K562 (cell line): ENCODE measurements at regions not wholly inside any gene's neighbourhood (a gene's known extent, or its start where the extent isn't known, plus 50 kb on each side); places are given as distances from the start of the nearest gene placed in this dataset.

Experiments used
- ATAC-seq: fragments of 200-7000 bp; cut with Tn5 transposase; 3 replicates; pipeline ENCODE4 v1.9.1; 2020; ENCODE audit warnings: moderate library complexity
- BruUV-seq: library from RNA; stranded (reverse); fragments of 400-500 nt; replicated peaks from 2 replicates; lab custom pipeline; 2021; lab: Mats Ljungman, UMichigan
- CTCF ChIA-PET: fragments of 300-600 bp; formaldehyde crosslinking; extraction: SDS; loops from one replicate; lab custom pipeline; 2021; ENCODE audit warnings: low intra/inter-chr PET ratio; lab: Yijun Ruan, JAX
- POLR2A ChIA-PET: fragments of 300-600, 350-650 bp; sonication (Branson Sonifier 250); formaldehyde crosslinking; extraction: SDS; loops from one replicate; lab custom pipeline; 2021; ENCODE audit warnings: antibody characterized with exemption, inconsistent platforms; lab: Yijun Ruan, JAX
- DNase-seq, 4 experiments: peaks; one replicate each; pipeline versions ENCODE4 v3.0.0 to v3.0.0-alpha.2; 2011 to 2018; ENCODE audit warnings: low spot score in 3 of 4, mixed read lengths in 3 of 4; ENCODE audit errors: extremely low read depth in 1 of 4
- FAIRE-seq: peaks from 2 replicates; lab custom pipeline; 2011; peaks lifted over from hg19 to GRCh38; lab: Jason Lieb, UNC
- H2AFZ ChIP-seq: 2 replicates; pipeline ENCODE4 v1.6.0; 2011; ENCODE audit warnings: low read depth, low read length, control low read depth, inconsistent platforms
- H3K27ac ChIP-seq: fragments of 200-600 bp; 3 replicates; pipeline ENCODE4 v1.8.0; 2011; ENCODE audit warnings: low read depth, mild to moderate bottlenecking, control low read depth, inconsistent platforms, low read length, moderate library complexity, mixed read lengths; ENCODE audit errors: extremely low read depth
- H3K27me3 ChIP-seq, 2 experiments: fragments of 300-600 bp in 1 of 2; 2 replicates in 1 of 2; 3 replicates in 1 of 2; pipeline versions ENCODE4 v1.6.0 to v1.8.0; 2011; ENCODE audit warnings: inconsistent platforms in 2 of 2, low read length in 2 of 2, mild to moderate bottlenecking in 1 of 2, mixed read lengths in 1 of 2, moderate library complexity in 1 of 2; ENCODE audit not compliant: control insufficient read depth in 2 of 2, insufficient read depth in 2 of 2
- H3K36me3 ChIP-seq: fragments of 300-600 bp; 3 replicates; pipeline ENCODE4 v1.8.0; 2011; ENCODE audit warnings: mild to moderate bottlenecking, low read length, inconsistent platforms; ENCODE audit not compliant: control insufficient read depth, insufficient read depth
- H3K4me1 ChIP-seq, 2 experiments: fragments of 200-600 bp in 1 of 2; replicated peaks in 1 of 2; 2 replicates in 1 of 2; 3 replicates in 1 of 2; pipeline versions ENCODE4 v1.5.1 to v1.8.0; 2011; ENCODE audit warnings: inconsistent platforms in 2 of 2, low read length in 2 of 2, mild to moderate bottlenecking in 1 of 2, mixed read lengths in 1 of 2, moderate library complexity in 1 of 2; ENCODE audit not compliant: control insufficient read depth in 2 of 2, insufficient read depth in 2 of 2
- H3K4me2 ChIP-seq: 2 replicates; pipeline ENCODE4 v1.6.1; 2011; ENCODE audit warnings: low read length, control low read depth, inconsistent platforms, mixed read lengths; ENCODE audit not compliant: insufficient read depth
- H3K4me3 ChIP-seq: fragments of 200-600 bp; sonication (generic), shearing (Covaris generic); 2 replicates; pipeline ENCODE4 v1.5.1; 2016; ENCODE audit warnings: control low read depth, inconsistent platforms
- H3K79me2 ChIP-seq: fragments of 200-600 bp; 3 replicates; pipeline ENCODE4 v1.8.0; 2011; ENCODE audit warnings: low read length, inconsistent platforms; ENCODE audit not compliant: control insufficient read depth, insufficient read depth
- H3K9ac ChIP-seq, 2 experiments: 2 replicates each; pipeline versions ENCODE4 v1.6.0 to v1.6.1; 2011; ENCODE audit warnings: low read depth in 2 of 2, low read length in 2 of 2, control low read depth in 1 of 2, inconsistent platforms in 1 of 2, mild to moderate bottlenecking in 1 of 2, mixed read lengths in 1 of 2; ENCODE audit not compliant: insufficient read depth in 1 of 2
- H3K9me1 ChIP-seq: one replicate; pipeline ENCODE4 v1.6.0; 2011; ENCODE audit warnings: inconsistent platforms, mild to moderate bottlenecking, low read length, moderate library complexity; ENCODE audit not compliant: control insufficient read depth, insufficient read depth
- H3K9me3 ChIP-seq: replicated peaks from 2 replicates; pipeline ENCODE4 v1.5.1; 2011; ENCODE audit warnings: low read depth, low read length, inconsistent platforms; ENCODE audit not compliant: control insufficient read depth, insufficient read depth
- H4K20me1 ChIP-seq: replicated peaks from 2 replicates; pipeline ENCODE4 v1.6.1; 2011; ENCODE audit warnings: low read length, inconsistent platforms, mixed read lengths; ENCODE audit not compliant: control insufficient read depth, insufficient read depth
- CEBPB ChIP-seq: fragments of 450-650 bp; IDR thresholded peaks from 2 replicates; pipeline ENCODE4 v1.6.1; 2016; ENCODE audit warnings: missing genetic modification characterization, missing compliant biosample characterization
- CEBPG ChIP-seq, 3 experiments: fragments of 200-800 bp in 1 of 3; sonication (Bioruptor generic) in 1 of 3; sonication (generic) in 1 of 3; formaldehyde crosslinking in 1 of 3; IDR thresholded peaks in 2 of 3; conservative IDR thresholded peaks in 1 of 3; 2 replicates each; pipeline versions ENCODE4 v1.6.1 to v1.8.0; 2016 to 2022; ENCODE audit warnings: missing compliant biosample characterization in 2 of 3, missing genetic modification characterization in 2 of 3, mild to moderate bottlenecking in 1 of 3, missing genetic modification reagents in 1 of 3
- DNMT1 ChIP-seq: fragments of 450-650 bp; IDR thresholded peaks from 2 replicates; pipeline ENCODE4 v1.6.1; 2016; ENCODE audit warnings: antibody characterized with exemption, mild to moderate bottlenecking
- EP300 ChIP-seq: IDR thresholded peaks from 2 replicates; pipeline ENCODE4 v1.6.1; 2012; ENCODE audit warnings: low read length, improper control_type of control experiment
- LARP7 ChIP-seq: fragments of 450-650 bp; IDR thresholded peaks from 2 replicates; pipeline ENCODE4 v1.6.1; 2016
- MECOM ChIP-seq: fragments of 250-450 bp; sonication (Bioruptor Pico); IDR thresholded peaks from 2 replicates; pipeline ENCODE4 v1.8.0; 2022; ENCODE audit warnings: inconsistent platforms
- NCOA2 ChIP-seq, 2 experiments: fragments of 450-650 bp; IDR thresholded peaks; 2 replicates each; pipeline ENCODE4 v1.6.1; 2018; ENCODE audit warnings: mild to moderate bottlenecking in 2 of 2, moderate library complexity in 1 of 2; ENCODE audit not compliant: partially characterized antibody in 2 of 2
- SMARCB1 ChIP-seq: IDR thresholded peaks from 2 replicates; pipeline ENCODE4 v1.6.1; 2011; ENCODE audit warnings: improper control_type of control experiment, low read depth; ENCODE audit not compliant: insufficient read length
- SMARCC2 ChIP-seq: fragments of 450-650 bp; IDR thresholded peaks from 2 replicates; pipeline ENCODE4 v1.6.1; 2017; ENCODE audit warnings: antibody characterized with exemption, moderate library complexity, mild to moderate bottlenecking, low read depth
- WGBS: fragments of 100-300 bp; shearing (Covaris generic); methylation state at CpG from one replicate; pipeline ENCODE4 v1.1.6; 2016; ENCODE audit warnings: low coverage, mixed read lengths; ENCODE audit not compliant: insufficient coverage; ENCODE audit errors: missing lambda C conversion rate; 5-methylcytosine and 5-hydroxymethylcytosine counted together
- in situ Hi-C: fragments of 300-500 bp; cut with MboI; formaldehyde crosslinking; loops from 4 replicates; pipeline ENCODE4 v1.15.0; 2018; ENCODE audit warnings: inconsistent platforms, mixed read lengths
- intact Hi-C: fragments of 100-400 bp; cut with micrococcal nuclease; formaldehyde crosslinking; loops from 2 replicates; pipeline ENCODE4 v1.14.2; 2022
- TF ChIP-seq, protein P1 (sequence below): fragments of 450-650 bp; conservative IDR thresholded peaks from 2 replicates; pipeline ENCODE4 v1.6.1; 2016; ENCODE audit warnings: missing genetic modification characterization, low read depth, mild to moderate bottlenecking, missing compliant biosample characterization, moderate library complexity
- TF ChIP-seq, protein P2 (sequence below): conservative IDR thresholded peaks from 2 replicates; pipeline ENCODE4 v1.6.1; 2011; ENCODE audit warnings: low read depth, mild to moderate bottlenecking, low read length; ENCODE audit not compliant: control insufficient read depth
- TF ChIP-seq, protein P3 (sequence below), 2 experiments: IDR thresholded peaks; 2 replicates each; pipeline ENCODE4 v1.6.1; 2011; ENCODE audit warnings: borderline replicate concordance in 1 of 2, control low read depth in 1 of 2, low read depth in 1 of 2, low read length in 1 of 2, mild to moderate bottlenecking in 1 of 2, mixed read lengths in 1 of 2, moderate library complexity in 1 of 2; ENCODE audit not compliant: insufficient read depth in 1 of 2, insufficient read length in 1 of 2, poor library complexity in 1 of 2, severe bottlenecking in 1 of 2; ENCODE audit errors: extremely low read depth in 1 of 2

DNA sequence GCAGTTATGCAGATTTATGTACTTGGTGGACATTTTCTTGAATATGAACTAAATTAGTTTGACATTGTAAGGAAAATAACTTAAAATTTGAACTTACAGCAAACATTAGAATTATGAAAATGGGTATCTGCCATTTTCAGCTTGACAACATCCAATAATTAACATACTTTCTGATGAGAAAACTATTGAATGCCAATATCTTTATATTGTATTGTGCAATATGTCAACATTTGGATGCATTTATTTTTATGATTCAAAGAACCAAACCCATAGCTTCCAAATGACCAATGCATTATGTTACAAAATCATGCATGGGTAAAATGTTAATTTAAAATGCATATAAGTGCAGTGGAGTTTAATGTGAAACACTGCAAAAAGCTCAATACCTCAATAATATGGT is 562.5 kb downstream of the TRAM1L1 start:
- H3K9ac ChIP-seq, result no peak overlapping the region
- H3K4me3 ChIP-seq, result no peak overlapping the region
- H3K9me1 ChIP-seq, result no peaks in the 10 kb centered on the region
- no peak overlapping the region for H2AFZ ChIP-seq
- H4K20me1 ChIP-seq, result no peaks in the 10 kb centered on the region
- FAIRE-seq (no peak), DNase-seq (no peak), ATAC-seq (no peak)
- H3K27me3 ChIP-seq, result no peaks in the 10 kb centered on the region
- no peak for TF ChIP-seq CEBPG (CRISPR knock-in tag; IDR thresholded peaks at IDR 0.05)
- TF ChIP-seq CEBPG (tag; conservative IDR thresholded peaks at IDR 0.05 in 1 of 2, IDR thresholded peaks at IDR 0.05 in 1 of 2), result peak in 1 of 2 experiments; percentile 52; a peak in 2 of 4 replicates
- peak; percentile 31; the same call in 1 of the 2 replicates for TF ChIP-seq CEBPB (tag)
- TF ChIP-seq, protein P1, sequence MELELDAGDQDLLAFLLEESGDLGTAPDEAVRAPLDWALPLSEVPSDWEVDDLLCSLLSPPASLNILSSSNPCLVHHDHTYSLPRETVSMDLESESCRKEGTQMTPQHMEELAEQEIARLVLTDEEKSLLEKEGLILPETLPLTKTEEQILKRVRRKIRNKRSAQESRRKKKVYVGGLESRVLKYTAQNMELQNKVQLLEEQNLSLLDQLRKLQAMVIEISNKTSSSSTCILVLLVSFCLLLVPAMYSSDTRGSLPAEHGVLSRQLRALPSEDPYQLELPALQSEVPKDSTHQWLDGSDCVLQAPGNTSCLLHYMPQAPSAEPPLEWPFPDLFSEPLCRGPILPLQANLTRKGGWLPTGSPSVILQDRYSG (tag), result no peak
- H3K36me3 ChIP-seq, result no peaks in the 10 kb centered on the region
- H3K27ac ChIP-seq, result no peak overlapping the region
- ChIA-PET CTCF (no interaction called here), POLR2A (no interaction called here)
- H3K4me2 ChIP-seq, result no peak overlapping the region
- no peaks in the 10 kb centered on the region for H3K79me2 ChIP-seq
- H3K9me3 ChIP-seq, result no peaks in the 10 kb centered on the region; the same call in 1 of the 2 replicates
- H3K4me1 ChIP-seq, result no peaks in the 10 kb centered on the region
- intact Hi-C loops (no loop called here), in situ Hi-C loops (no loop called here)
- BruUV-seq, result no TSS peak

DNA sequence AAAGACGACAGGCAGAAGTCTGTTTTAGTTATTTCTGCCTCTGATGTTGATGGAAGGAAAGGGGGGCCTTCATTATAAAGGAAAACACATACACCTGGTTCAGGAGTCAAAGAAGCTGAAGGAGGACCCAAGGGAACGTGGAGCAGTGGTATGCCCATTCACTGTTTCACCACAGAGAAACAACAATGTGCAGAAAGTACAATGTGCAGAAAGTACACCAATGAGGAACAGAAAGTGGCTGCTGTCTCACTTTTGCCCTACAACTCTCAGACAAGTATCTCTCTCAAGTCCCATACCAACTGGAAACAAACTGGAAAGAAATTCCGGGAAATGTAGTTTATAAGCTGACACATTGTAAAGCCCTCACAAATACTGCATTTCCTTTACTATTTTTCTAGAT is 564.5 kb downstream of the TRAM1L1 start:
- Histone ChIP-seq H3K4me1 (no peaks in the 10 kb centered on the region), H3K27me3 (no peaks in the 10 kb centered on the region), H3K9me1 (no peaks in the 10 kb centered on the region), H3K79me2 (no peaks in the 10 kb centered on the region), H4K20me1 (no peaks in the 10 kb centered on the region), H3K36me3 (no peaks in the 10 kb centered on the region), H3K27ac (no peak overlapping the region), H3K9ac (no peak overlapping the region), H3K4me2 (no peak overlapping the region), H2AFZ (no peak overlapping the region), H3K4me3 (no peak overlapping the region), H3K9me3 (no peaks in the 10 kb centered on the region; the same call in 1 of the 2 replicates)
- FAIRE-seq (no peak), ATAC-seq (no peak), DNase-seq (no peak)
- CTCF ChIA-PET, result no interaction called here
- WGBS, result 3% methylated on average over 3 of the region's 3 CpGs
- no TSS peak for BruUV-seq
- POLR2A ChIA-PET, result no interaction called here
- in situ Hi-C loops, result no loop called here
- intact Hi-C loops, result no loop called here
- no peak for TF ChIP-seq MECOM
- TF ChIP-seq SMARCB1, result no peak
- TF ChIP-seq DNMT1, result no peak
- TF ChIP-seq, protein P2, sequence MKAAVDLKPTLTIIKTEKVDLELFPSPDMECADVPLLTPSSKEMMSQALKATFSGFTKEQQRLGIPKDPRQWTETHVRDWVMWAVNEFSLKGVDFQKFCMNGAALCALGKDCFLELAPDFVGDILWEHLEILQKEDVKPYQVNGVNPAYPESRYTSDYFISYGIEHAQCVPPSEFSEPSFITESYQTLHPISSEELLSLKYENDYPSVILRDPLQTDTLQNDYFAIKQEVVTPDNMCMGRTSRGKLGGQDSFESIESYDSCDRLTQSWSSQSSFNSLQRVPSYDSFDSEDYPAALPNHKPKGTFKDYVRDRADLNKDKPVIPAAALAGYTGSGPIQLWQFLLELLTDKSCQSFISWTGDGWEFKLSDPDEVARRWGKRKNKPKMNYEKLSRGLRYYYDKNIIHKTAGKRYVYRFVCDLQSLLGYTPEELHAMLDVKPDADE, result no peak
- TF ChIP-seq LARP7, result no peak
- TF ChIP-seq, protein P3, sequence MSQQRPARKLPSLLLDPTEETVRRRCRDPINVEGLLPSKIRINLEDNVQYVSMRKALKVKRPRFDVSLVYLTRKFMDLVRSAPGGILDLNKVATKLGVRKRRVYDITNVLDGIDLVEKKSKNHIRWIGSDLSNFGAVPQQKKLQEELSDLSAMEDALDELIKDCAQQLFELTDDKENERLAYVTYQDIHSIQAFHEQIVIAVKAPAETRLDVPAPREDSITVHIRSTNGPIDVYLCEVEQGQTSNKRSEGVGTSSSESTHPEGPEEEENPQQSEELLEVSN (IDR thresholded peaks at IDR 0.05; ENCODE audit: borderline replicate concordance in 1 of 2, extremely low read depth in 1 of 2, insufficient read depth in 1 of 2, insufficient read length in 1 of 2, low read depth in 1 of 2, low read length in 1 of 2, poor library complexity in 1 of 2, severe bottlenecking in 1 of 2), result no peak
- TF ChIP-seq NCOA2 (IDR thresholded peaks at IDR 0.05; ENCODE audit: partially characterized antibody in 2 of 2), result no peak
- no peak for TF ChIP-seq EP300
- TF ChIP-seq SMARCC2, result no peak
